Stimulated activated naive CD4-positive, alpha-beta T cell treated with Interleukin-2 at 50 U/mL for 16 hours (primary cell): ENCODE measurements at regions not wholly inside any gene's neighbourhood (a gene's known extent, or its start where the extent isn't known, plus 50 kb on each side); places are given as distances from the start of the nearest gene placed in this dataset.
"Not testable (repeated sequence)": the region's sequence is repeated elsewhere in the genome, so short reads cannot be mapped to it uniquely, and the experiment has no call there.

ENCODE experiments used
- DNase-seq: peaks from one replicate; lab custom pipeline; 2025; lab: John Stamatoyannopoulos, UW

DNA sequence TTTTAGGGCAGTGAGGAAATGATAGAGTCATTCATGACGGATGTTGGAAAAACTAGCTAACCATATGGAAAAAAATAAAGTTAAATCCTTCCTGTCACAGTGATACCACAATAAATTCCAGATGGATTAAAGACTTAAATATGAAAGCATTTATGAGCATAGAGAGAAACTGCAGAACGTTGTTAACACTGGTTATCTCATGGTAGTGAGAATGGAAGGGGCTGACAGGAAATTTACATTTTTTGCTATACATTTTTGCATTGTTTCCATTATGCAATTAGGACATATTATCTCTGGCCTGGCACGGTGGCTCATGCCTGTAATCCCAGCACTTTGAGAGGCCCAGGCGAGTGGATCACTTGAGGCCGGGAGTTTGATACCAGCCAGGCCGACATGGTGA lies 130.5 kb upstream of the VOPP1 start:
- not testable (repeated sequence) for DNase-seq

DNA sequence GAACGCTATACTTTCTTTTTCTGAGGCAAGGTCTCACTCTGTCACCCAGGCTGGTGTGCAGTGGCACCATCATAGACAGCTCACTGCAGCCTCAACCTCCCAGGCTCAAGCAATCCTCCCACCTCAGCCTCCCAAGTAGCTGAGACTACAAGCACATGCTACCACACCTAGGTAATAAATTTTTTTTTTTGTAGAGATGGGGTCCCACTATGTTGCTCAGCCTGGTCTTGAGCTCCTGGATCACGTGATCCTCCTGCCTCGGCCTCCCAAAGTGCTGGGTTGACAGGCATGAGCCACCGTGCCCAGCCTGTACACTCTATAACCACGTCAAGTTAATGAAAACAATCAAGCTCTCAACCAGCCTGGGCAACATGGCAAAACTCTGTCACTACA lies 127.1 kb upstream of the VOPP1 start:
- DNase-seq: not testable (repeated sequence)

GRCh38 chr7:55698607-55699449 lies 126.5 kb upstream of the VOPP1 start:
- DNase-seq: not testable (repeated sequence)

GRCh38 chr7:55695893-55696701 lies 123.8 kb upstream of the VOPP1 start:
- not testable (repeated sequence) for DNase-seq

DNA sequence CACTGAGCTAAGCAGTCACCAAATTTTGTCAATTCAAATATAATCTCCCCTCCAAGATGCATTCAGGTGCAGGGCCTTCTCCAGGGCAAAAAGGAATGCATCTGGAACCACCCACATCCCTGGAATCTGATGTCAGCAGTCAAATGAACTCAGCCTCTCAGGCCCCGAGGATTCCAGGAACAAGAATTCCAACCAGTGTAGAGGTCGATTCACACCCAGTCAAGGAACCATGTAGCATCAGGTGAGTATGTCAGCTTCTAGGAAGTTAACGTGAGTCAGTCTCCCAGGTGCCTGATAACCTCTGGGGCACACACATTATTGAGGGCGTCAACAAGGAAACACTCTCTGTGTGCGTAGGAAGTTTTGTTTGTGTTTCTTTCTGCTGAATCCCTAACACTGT lies 122.2 kb upstream of the VOPP1 start:
- not testable (repeated sequence) for DNase-seq

GRCh38 chr7:55688684-55689681 lies 116.7 kb upstream of the VOPP1 start:
- DNase-seq: not testable (repeated sequence)

- DNase-seq: not testable (repeated sequence)
Observed at GRCh38 chr7:55688261-55688660, 116.0 kb upstream of the VOPP1 start.

DNA sequence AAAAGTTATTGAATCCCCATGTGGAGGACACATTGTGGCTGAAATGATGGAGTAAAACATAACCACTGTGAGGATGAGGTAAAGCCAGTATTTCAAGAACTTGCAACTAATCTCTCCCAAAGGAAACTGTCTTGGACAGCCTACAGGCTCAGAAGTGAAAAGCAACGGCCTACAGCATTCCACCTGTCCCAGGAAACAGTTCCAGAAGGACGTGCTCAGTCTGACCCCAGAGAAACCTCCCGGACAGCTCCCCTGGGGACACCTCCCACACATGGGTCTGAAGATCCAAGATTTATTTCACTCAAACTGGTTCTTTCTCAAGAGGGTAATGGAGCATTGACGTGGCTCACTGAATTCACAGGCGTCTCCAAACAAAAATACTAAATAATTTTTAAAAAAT lies 115.0 kb upstream of the VOPP1 start:
- not testable (repeated sequence) for DNase-seq

GRCh38 chr7:55686771-55687170 lies 114.5 kb upstream of the VOPP1 start:
- not testable (repeated sequence) for DNase-seq

- not testable (repeated sequence) for DNase-seq
Observed at GRCh38 chr7:55683501-55683900, 111.2 kb upstream of the VOPP1 start.

GRCh38 chr7:55675589-55675988 lies 103.3 kb upstream of the VOPP1 start:
- not testable (repeated sequence) for DNase-seq

- DNase-seq: not testable (repeated sequence)
Observed at GRCh38 chr7:55673525-55673924, 101.2 kb upstream of the VOPP1 start.

GRCh38 chr7:55672084-55672483 lies 99.8 kb upstream of the VOPP1 start:
- not testable (repeated sequence) for DNase-seq

DNA sequence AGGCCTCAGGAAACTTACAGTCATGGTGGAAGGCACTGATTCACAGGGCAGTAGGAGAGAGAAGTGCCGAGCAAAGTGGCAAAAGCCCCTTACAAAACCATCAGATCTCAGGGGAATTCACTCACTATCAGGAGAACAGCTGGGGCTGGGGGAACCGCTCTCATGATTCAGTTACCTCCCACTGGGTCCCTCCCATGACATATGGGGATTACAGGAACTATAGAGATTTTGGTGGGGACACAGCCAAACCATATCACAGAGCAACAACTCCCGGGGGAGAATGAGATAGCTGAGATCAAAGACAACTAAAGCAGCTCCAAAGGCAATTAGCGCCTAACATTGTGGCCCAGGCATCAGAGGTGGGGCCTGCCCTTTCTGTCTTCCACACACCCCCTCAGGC lies 85.4 kb upstream of the VOPP1 start:
- no peak for DNase-seq

- DNase-seq: no peak
Observed at GRCh38 chr7:55651057-55651456, 78.8 kb upstream of the VOPP1 start.

DNA sequence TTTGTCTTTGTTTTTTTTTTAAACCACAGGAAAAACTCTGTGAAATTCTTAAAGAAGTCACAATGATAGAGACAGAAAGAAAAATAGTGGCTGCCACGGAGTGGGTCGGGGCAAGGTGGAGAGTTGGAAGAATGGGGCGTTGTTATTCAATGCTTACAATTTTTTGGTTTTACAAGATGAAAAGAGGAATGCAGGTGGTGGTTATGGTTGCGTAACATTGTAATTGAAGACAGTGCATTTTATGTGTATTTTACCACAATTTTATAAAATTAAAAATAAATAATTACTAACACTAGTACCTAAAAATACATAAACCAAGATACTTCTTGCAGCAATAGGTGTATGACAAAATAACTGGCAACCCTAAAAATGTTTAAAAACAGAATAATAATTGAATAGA lies 76.9 kb upstream of the VOPP1 start:
- no peak for DNase-seq

DNA sequence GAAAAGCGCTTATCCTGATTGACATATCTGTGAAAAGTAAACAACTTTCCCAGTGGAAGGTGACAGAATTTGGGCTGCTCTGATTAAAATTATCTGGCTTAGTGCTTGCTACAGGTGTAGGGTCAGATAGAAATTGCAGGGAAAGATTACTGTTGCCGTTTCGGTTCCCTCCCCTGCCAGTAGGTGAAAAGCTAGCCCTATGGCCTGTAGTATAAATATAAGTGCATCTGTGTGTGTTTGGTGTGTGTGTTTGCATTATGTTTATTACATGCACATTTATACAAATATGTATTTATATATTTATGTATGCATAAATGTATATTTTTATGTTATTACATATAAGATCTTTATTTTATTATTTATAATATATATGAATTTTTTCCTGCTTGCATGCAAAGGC lies 72.3 kb upstream of the VOPP1 start:
- DNase-seq: no peak

DNA sequence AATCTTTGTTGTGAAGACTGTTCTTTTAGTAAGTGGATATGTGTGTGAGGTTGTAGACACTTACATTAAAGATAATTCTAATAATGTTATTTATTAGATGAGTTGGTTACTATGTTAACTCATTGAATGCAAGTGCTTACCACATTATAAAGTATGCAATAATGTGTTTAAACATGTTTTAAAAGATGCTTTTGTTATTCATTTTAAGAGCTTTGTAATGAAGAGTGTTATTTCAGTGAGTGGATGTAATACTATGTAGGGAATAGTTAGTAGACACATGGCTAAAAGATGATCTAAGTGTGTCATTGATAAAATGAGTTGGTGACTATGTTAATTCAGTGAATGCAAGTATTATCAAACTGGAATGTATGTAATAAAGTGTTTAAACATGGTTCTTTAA lies 70.0 kb upstream of the VOPP1 start:
- DNase-seq: no peak

- DNase-seq: no peak
Observed at GRCh38 chr7:55641811-55642210, 69.5 kb upstream of the VOPP1 start.

GRCh38 chr7:55641273-55641691 lies 69.0 kb upstream of the VOPP1 start:
- DNase-seq: peak; percentile 4

GRCh38 chr7:55639640-55640039 lies 67.3 kb upstream of the VOPP1 start:
- no peak for DNase-seq
